Stomach (tissue), 8 donors: ENCODE measurements at regions not wholly inside any gene's neighbourhood (a gene's known extent, or its start where the extent isn't known, plus 50 kb on each side); places are given as distances from the start of the nearest gene placed in this dataset.

Experiments used
- DNase-seq, 2 donors: peaks; one replicate each; pipeline versions ENCODE4 v3.0.0 to v3.0.0-alpha.2; 2013 to 2019
- H3K27ac ChIP-seq, 5 donors: fragments of 200-600 bp in 4 of 5; sonication (generic) in 4 of 5; one replicate each; pipeline ENCODE4 v1.5.1; 2013 to 2019; ENCODE audit warnings: mild to moderate bottlenecking in 1 of 5, moderate library complexity in 1 of 5
- H3K27me3 ChIP-seq, 3 donors: fragments of 200-600 bp; sonication (generic); one replicate each; pipeline ENCODE4 v1.5.1; 2017 to 2019; ENCODE audit warnings: mixed run types in 1 of 3
- H3K36me3 ChIP-seq, 4 donors: fragments of 200-600 bp; sonication (generic); 1 replicate in 3 of 4; 2 replicates in 1 of 4; pipeline ENCODE4 v1.5.1; 2016 to 2019
- H3K4me1 ChIP-seq, 4 donors: fragments of 200-600 bp; sonication (generic); one replicate each; pipeline ENCODE4 v1.5.1; 2016 to 2019
- H3K4me3 ChIP-seq, 4 donors: fragments of 200-600 bp; sonication (generic) in 3 of 4; one replicate each; pipeline ENCODE4 v1.5.1; 2016 to 2019; ENCODE audit warnings: mild to moderate bottlenecking in 1 of 4
- H3K9me3 ChIP-seq, 4 donors: fragments of 200-600 bp; sonication (generic); one replicate each; pipeline ENCODE4 v1.5.1; 2016 to 2019
- CTCF ChIP-seq, 7 experiments: fragments of 450-650 bp in 4 of 7; fragments of 200-600 bp in 3 of 7; sonication (generic) in 3 of 7; IDR thresholded peaks; one replicate each; pipeline ENCODE4 v1.5.1; 2016 to 2019; ENCODE audit warnings: antibody characterized with exemption in 7 of 7, control low read depth in 2 of 7, mild to moderate bottlenecking in 1 of 7
- EP300 ChIP-seq: sonication (generic); formaldehyde crosslinking; IDR thresholded peaks from one replicate; pipeline ENCODE4 v1.6.1; 2017; ENCODE audit warnings: antibody characterized with exemption
- POLR2A ChIP-seq, 4 donors: fragments of 450-650 bp; IDR thresholded peaks; one replicate each; pipeline ENCODE4 v1.6.1; 2016; ENCODE audit warnings: antibody characterized with exemption in 4 of 4, control low read depth in 2 of 4, mild to moderate bottlenecking in 1 of 4, moderate library complexity in 1 of 4
- POLR2AphosphoS5 ChIP-seq, 3 donors: sonication (generic); formaldehyde crosslinking; IDR thresholded peaks; one replicate each; pipeline ENCODE4 v1.6.1; 2016; ENCODE audit warnings: antibody characterized with exemption in 3 of 3
- WGBS, 5 donors: extraction: QIAGEN DNeasy Blood & Tissue Kit in 3 of 5; methylation state at CpG; one replicate each; pipeline versions ENCODE4 v1.1.5 to v1.1.7; 2013 to 2018; 5-methylcytosine and 5-hydroxymethylcytosine counted together
- intact Hi-C: fragments of 100-400 bp; cut with DNase I; formaldehyde crosslinking; loops from one replicate; pipeline ENCODE4 v1.15.1; 2023; ENCODE audit warnings: low total_unique reads
- donor health status: healthy with polysubstance abuse.
- donor health status: Bipolar disorder and iron deficiency.
- donor health status: healthy.

DNA sequence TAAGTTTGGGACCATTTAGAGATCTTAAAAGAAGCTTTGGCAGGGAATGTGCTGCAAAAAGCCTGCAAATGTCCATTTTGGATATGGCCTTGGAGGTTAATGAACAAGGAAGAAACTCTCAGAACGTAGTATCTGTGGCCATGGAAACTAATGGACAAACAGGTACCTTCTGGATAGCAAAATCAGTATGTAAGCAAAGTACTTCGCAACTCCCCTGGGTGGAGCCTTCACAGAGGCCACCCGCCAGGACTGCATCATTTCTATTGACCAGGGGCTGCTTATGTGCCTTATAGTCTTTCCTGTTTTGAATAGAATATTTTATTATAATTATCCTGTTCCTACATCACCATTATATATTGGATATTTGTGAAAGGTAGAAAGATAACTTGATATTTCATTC is 510.8 kb upstream of the SYNCRIP start:
- H3K4me1 ChIP-seq: no peaks in the 10 kb centered on the region
- no peak overlapping the region for H3K4me3 ChIP-seq
- 39 to 58% (median 52%) methylated on average over 3 of the region's 3 CpGs for WGBS, 5 donors
- H3K9me3 ChIP-seq: no peaks in the 10 kb centered on the region
- peak in 1 of 2 donors; percentile 56 for DNase-seq
- no peaks in the 10 kb centered on the region for H3K36me3 ChIP-seq
- intact Hi-C loops: no loop called here
- no peaks in the 10 kb centered on the region for H3K27me3 ChIP-seq
- TF ChIP-seq CTCF (IDR thresholded peaks at IDR 0.05): no peak
- no peak for TF ChIP-seq POLR2AphosphoS5 (IDR thresholded peaks at IDR 0.05)
- no peak for TF ChIP-seq POLR2A (IDR thresholded peaks at IDR 0.05)
- TF ChIP-seq EP300: no peak
- H3K27ac ChIP-seq: no peak overlapping the region

GRCh38 chr6:86152546-86152945 is 509.9 kb upstream of the SYNCRIP start:
- TF ChIP-seq POLR2AphosphoS5 (IDR thresholded peaks at IDR 0.05) (no peak), POLR2A (IDR thresholded peaks at IDR 0.05) (no peak), EP300 (no peak), CTCF (IDR thresholded peaks at IDR 0.05) (no peak)
- H3K9me3 ChIP-seq: no peaks in the 10 kb centered on the region
- H3K4me3 ChIP-seq: no peak overlapping the region
- DNase-seq: no peak
- no peaks in the 10 kb centered on the region for H3K36me3 ChIP-seq
- H3K4me1 ChIP-seq: no peaks in the 10 kb centered on the region
- H3K27ac ChIP-seq: no peak overlapping the region
- H3K27me3 ChIP-seq: no peaks in the 10 kb centered on the region
- intact Hi-C loops: no loop called here
- 57 to 68% (median 60%) methylated on average over 4 of the region's 4 CpGs for WGBS, 5 donors

GRCh38 chr6:86148586-86148985 is 505.9 kb upstream of the SYNCRIP start:
- no peak for DNase-seq
- 69 to 77% (median 75%) methylated on average over 7 of the region's 7 CpGs for WGBS, 5 donors
- intact Hi-C loops: no loop called here
- Histone ChIP-seq H3K27me3 (no peaks in the 10 kb centered on the region), H3K27ac (no peak overlapping the region), H3K36me3 (no peaks in the 10 kb centered on the region), H3K9me3 (no peaks in the 10 kb centered on the region), H3K4me3 (no peak overlapping the region), H3K4me1 (no peaks in the 10 kb centered on the region)
- no peak for TF ChIP-seq CTCF (IDR thresholded peaks at IDR 0.05)

DNA sequence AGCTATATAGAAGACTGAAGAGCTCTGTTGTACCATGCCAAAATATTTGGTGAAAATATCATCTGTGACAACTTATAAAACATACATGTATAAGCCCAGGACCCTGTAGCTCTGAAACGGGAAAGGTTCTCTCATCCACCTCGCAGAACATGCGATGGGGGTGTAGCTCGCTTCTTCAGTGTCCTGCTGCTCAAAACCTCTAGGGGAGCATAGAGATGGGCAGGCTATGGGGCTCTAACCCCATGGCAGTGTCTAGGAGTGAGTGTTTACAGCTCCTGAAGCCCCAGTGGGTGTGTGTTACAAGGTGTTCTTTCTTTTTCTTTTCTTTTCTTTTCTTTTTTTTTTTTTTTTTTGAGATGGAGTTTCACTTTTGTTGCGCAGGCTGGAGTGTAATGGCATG is 505.2 kb upstream of the SYNCRIP start:
- TF ChIP-seq CTCF (IDR thresholded peaks at IDR 0.05): no peak
- TF ChIP-seq POLR2AphosphoS5 (IDR thresholded peaks at IDR 0.05): no peak
- TF ChIP-seq EP300: no peak
- no peak for TF ChIP-seq POLR2A (IDR thresholded peaks at IDR 0.05)
- no peak for DNase-seq
- H3K36me3 ChIP-seq: no peaks in the 10 kb centered on the region
- H3K27ac ChIP-seq: no peak overlapping the region
- 77 to 95% (median 84%) methylated on average over 5 of the region's 5 CpGs for WGBS, 5 donors
- H3K9me3 ChIP-seq: peaks cover 0 to 2% (median 0%) of the 10 kb centered on the region in 4 donors
- H3K27me3 ChIP-seq: no peaks in the 10 kb centered on the region
- no peaks in the 10 kb centered on the region for H3K4me1 ChIP-seq
- intact Hi-C loops: no loop called here
- no peak overlapping the region for H3K4me3 ChIP-seq
